ENCODE measurements at regions not wholly inside any gene's neighbourhood (a gene's known extent, or its start where the extent isn't known, plus 50 kb on each side); places are given as distances from the start of the nearest gene placed in this dataset.

GRCh38 chr7:136290351-136290750 is 313.2 kb upstream of the MTPN start (continued):
- TF ChIP-seq CTCF (IDR thresholded peaks at IDR 0.05; ENCODE audit: control extremely low read depth in 1 of 3, insufficient read depth in 1 of 3, low read depth in 1 of 3, low read length in 3 of 3): no peak
